Osteocyte (in vitro differentiated cells): ENCODE measurements at regions not wholly inside any gene's neighbourhood (a gene's known extent, or its start where the extent isn't known, plus 50 kb on each side); places are given as distances from the start of the nearest gene placed in this dataset.

ENCODE experiments used
- DNase-seq: peaks from one replicate; pipeline ENCODE4 v3.0.0; 2021; ENCODE audit warnings: mixed read lengths; ENCODE audit not compliant: unreplicated experiment; ENCODE audit errors: extremely low spot score
- H3K27ac Mint-ChIP-seq: one replicate; pipeline ENCODE4 v1.8.0; 2021; ENCODE audit warnings: mild to moderate bottlenecking, mixed read lengths; ENCODE audit not compliant: unreplicated experiment
- H3K27me3 Mint-ChIP-seq: one replicate; pipeline ENCODE4 v1.8.0; 2021; ENCODE audit warnings: mixed read lengths; ENCODE audit not compliant: unreplicated experiment
- H3K36me3 Mint-ChIP-seq: one replicate; pipeline ENCODE4 v1.8.0; 2021; ENCODE audit warnings: mixed read lengths; ENCODE audit not compliant: unreplicated experiment
- H3K4me1 Mint-ChIP-seq: one replicate; pipeline ENCODE4 v1.8.0; 2021; ENCODE audit warnings: mixed read lengths; ENCODE audit not compliant: unreplicated experiment
- H3K4me3 Mint-ChIP-seq: one replicate; pipeline ENCODE4 v1.8.0; 2021; ENCODE audit warnings: mild to moderate bottlenecking, moderate library complexity, mixed read lengths; ENCODE audit not compliant: unreplicated experiment
- H3K9me3 Mint-ChIP-seq: one replicate; pipeline ENCODE4 v1.8.0; 2021; ENCODE audit warnings: mixed read lengths; ENCODE audit not compliant: unreplicated experiment
- CTCF ChIP-seq: fragments of 200-600 bp; sonication (generic); IDR thresholded peaks from 2 replicates; pipeline ENCODE4 v1.5.0; 2021; ENCODE audit warnings: antibody characterized with exemption, mild to moderate bottlenecking, moderate library complexity

GRCh38 chr4:11518754-11519153 is 90.1 kb upstream of the HS3ST1 start:
- TF ChIP-seq CTCF: no peak
- no peak overlapping the region for H3K4me3 Mint-ChIP-seq
- no peaks in the 10 kb centered on the region for H3K27me3 Mint-ChIP-seq
- H3K36me3 Mint-ChIP-seq: no peaks in the 10 kb centered on the region
- H3K4me1 Mint-ChIP-seq: no peaks in the 10 kb centered on the region
- no peak overlapping the region for H3K27ac Mint-ChIP-seq
- H3K9me3 Mint-ChIP-seq: no peaks in the 10 kb centered on the region
- no peak for DNase-seq

- no peak overlapping the region for H3K27ac Mint-ChIP-seq
- no peaks in the 10 kb centered on the region for H3K4me1 Mint-ChIP-seq
- no peak overlapping the region for H3K4me3 Mint-ChIP-seq
- DNase-seq: no peak
- TF ChIP-seq CTCF: no peak
- H3K36me3 Mint-ChIP-seq: no peaks in the 10 kb centered on the region
- H3K9me3 Mint-ChIP-seq: peaks cover 5% of the 10 kb centered on the region
- no peaks in the 10 kb centered on the region for H3K27me3 Mint-ChIP-seq
Observed at GRCh38 chr4:11514779-11515419, 86.2 kb upstream of the HS3ST1 start.

- Mint-ChIP-seq H3K36me3 (no peaks in the 10 kb centered on the region), H3K4me1 (no peaks in the 10 kb centered on the region), H3K27ac (no peak overlapping the region), H3K27me3 (no peaks in the 10 kb centered on the region), H3K9me3 (peaks cover 9% of the 10 kb centered on the region), H3K4me3 (no peak overlapping the region)
- DNase-seq: no peak
- TF ChIP-seq CTCF: no peak
Observed at GRCh38 chr4:11514003-11514402, 85.3 kb upstream of the HS3ST1 start.

GRCh38 chr4:11512871-11513270 is 84.2 kb upstream of the HS3ST1 start:
- Mint-ChIP-seq H3K27ac (no peak overlapping the region), H3K27me3 (no peaks in the 10 kb centered on the region), H3K9me3 (peaks cover 19% of the 10 kb centered on the region), H3K4me1 (no peaks in the 10 kb centered on the region), H3K36me3 (no peaks in the 10 kb centered on the region), H3K4me3 (no peak overlapping the region)
- TF ChIP-seq CTCF: no peak
- no peak for DNase-seq

- no peak for TF ChIP-seq CTCF
- Mint-ChIP-seq H3K4me3 (no peak overlapping the region), H3K36me3 (no peaks in the 10 kb centered on the region), H3K4me1 (no peaks in the 10 kb centered on the region), H3K27me3 (no peaks in the 10 kb centered on the region), H3K9me3 (peaks cover 32% of the 10 kb centered on the region), H3K27ac (no peak overlapping the region)
- no peak for DNase-seq
Observed at GRCh38 chr4:11511321-11511720, 82.6 kb upstream of the HS3ST1 start.
